D341Med (cell line): ENCODE measurements at regions not wholly inside any gene's neighbourhood (a gene's known extent, or its start where the extent isn't known, plus 50 kb on each side); places are given as distances from the start of the nearest gene placed in this dataset.
"Not testable (repeated sequence)": the region's sequence is repeated elsewhere in the genome, so short reads cannot be mapped to it uniquely, and the experiment has no call there.

Experiments used
- DNase-seq: peaks from one replicate; pipeline ENCODE4 v3.0.0; 2012; ENCODE audit warnings: low spot score

DNA sequence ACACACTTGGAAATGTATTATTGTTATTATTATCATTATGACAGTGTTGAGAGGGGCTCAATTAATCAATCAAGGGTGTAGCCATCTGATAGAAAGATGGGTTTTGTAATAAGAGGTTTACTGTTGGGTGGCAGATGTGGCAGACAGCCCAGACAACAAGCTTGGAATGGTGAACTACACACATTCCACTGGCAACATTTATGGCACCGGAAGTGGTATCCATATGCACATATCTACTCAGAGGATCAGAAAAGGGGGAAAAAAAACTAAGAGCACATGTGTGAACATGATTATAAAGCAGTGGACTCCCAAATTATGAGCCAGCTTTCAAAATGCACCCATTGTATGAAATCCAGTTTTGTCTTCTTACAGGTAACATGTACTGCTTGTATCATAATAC, 125.9 kb upstream of the ARX start:
- DNase-seq = no peak

DNA sequence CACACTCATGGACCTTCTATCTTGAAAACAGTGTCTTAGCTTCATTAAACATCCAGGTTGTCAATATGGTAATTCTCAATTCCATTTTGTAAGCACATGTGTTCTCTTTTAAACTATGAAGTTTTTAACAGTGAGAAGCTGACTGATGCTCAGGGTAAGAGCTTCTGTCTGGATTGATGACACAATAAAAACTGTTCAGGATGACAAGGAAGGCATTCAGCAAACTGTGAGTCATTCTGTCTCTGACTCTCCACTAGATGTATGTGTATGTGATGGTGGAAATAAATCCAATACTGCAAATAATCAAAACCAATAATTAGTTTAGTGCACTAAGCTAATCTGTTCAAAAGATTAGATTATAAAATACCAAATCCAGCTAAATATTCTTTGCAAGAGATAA, 115.3 kb upstream of the ARX start:
- no peak for DNase-seq

DNA sequence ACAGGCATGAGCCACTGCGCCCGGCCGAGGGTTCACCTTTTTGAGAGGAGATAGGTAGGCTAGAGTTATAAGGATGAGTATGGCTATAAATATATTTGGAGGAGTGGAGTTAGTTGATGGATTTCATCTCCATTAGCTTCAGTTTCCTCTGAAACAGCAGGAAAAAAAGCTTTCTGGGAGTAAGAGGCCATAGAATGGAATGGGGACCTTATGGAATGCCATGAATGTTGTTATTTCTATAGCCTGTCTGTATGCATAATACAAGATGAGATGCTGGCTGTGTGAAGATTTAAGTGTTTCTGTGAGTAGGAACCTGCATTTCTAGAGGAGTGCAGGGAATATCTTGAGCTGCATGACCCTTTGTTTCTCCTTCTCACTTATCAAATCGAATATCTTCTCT, 114.9 kb upstream of the ARX start:
- DNase-seq = no peak

DNA sequence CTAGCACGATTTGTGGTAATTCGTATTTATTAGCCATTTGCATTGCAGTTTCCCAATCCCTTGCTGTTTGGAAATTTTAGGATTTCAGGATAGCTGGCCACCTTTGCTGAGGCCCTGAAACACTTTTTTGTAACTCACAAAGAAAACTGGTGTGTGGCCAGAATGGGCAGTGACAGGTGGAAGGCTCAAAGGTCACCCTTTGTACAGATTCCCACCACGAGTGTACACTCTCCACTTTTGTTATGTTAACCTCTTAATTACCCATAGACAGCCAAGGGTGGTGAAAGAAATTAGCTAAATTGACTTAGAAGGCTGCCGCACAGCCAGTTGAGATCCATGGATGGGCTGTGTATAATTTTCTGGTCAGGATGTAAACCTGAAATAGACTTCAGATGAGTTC, 109.7 kb upstream of the ARX start:
- no peak for DNase-seq

DNA sequence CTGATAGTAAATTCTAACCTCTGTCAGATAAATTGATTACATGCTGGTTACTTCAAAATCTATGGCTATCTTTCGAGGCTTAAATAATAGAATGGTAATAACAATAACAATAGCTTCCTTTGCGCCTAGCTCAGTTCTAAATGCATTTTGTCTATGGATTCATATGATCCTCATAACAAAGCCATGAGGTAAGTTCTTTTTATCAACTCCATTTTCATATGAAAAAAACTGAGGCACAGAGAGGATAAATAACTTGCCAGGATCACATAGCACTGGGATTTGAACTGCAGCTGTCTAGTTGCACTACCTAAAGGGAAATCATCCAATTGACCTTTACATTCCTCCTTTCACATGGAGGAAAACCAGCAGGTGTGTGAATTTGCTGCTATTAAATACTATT, 108.6 kb upstream of the ARX start:
- no peak for DNase-seq

DNA sequence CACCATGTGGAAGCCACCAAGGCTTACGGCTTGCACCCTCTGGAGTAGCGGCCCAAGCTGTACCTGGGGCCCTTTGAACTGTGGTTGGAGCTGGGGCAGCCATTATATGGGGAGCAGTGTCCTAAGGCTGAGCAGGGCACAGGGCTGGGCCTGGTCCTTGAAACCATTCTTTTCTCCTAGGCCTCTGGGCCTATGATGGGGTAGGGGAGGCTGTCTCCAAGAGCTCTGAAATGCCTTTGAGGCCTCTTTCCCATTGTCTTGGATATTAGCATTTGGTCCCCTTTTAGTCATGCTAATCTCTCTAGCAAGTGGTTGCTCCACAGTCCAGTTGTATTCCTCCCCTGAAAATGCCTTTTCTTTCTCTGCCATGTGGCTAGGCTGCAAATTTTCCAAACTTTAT, 96.4 kb upstream of the ARX start:
- DNase-seq = no peak

DNA sequence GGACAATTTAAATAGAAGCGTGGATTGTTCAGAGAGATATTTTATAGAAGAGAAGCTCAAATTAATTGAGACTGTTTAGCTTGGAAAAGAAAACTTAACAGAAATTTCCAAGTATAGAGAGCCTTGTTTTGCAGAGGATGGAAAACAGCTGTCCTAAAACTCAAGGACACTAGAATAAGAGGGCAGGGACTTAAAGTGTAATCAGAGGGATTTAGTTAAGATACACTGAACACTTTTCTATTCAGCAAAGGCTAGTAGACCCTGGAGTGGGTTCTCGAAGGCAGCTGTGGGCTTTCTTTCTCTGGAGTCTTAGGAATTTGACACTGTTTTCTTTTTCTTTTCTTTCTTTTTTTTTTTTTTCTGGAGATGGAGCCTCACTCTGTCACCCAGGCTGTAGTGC, 92.7 kb upstream of the ARX start:
- DNase-seq = no peak

DNA sequence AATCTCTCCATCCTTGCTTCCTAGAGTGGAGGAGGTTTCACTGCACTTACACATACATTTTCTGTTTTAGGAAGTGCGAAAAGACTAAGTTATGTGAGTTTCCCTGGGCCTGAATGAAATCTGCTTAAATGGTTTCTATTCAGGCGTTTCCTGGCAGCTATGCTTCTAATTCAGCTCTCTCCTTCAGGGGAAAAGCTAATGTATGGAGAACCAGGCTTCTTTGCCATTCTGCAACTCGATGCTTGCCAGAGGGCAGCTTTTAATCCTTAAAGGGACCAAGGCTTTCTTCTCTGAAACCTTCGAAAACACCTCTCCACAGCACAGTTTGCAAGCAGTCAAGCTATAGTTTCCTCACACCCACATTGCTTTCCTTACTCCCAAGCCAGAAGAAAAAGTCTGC, 89.5 kb upstream of the ARX start:
- DNase-seq = no peak

DNA sequence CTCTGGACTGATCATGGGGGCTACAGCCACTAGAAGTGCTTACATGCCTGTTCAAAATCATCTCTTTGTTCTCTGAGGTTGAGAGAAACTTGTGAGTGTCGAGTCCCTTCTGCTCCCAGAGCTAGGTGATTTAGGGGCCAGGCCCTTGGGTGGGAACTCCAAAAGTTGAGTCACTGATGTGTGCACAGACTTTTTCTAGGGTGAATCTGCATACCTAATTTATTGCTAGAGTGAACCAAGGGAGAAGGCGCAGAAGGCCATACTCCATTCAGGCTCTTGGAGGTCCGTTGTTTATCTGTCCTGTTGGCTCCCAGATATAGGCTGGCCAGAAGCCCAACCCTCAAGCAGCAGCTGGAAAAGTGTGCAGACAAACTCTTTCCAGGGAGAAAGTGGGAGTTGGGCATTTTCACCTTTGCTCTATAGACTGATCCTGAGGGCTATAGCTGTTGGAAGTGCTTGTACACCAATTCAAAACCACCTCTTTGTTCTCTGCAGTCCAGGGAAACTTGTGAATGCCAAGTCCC, 80.8 kb upstream of the ARX start:
- DNase-seq = no peak

DNA sequence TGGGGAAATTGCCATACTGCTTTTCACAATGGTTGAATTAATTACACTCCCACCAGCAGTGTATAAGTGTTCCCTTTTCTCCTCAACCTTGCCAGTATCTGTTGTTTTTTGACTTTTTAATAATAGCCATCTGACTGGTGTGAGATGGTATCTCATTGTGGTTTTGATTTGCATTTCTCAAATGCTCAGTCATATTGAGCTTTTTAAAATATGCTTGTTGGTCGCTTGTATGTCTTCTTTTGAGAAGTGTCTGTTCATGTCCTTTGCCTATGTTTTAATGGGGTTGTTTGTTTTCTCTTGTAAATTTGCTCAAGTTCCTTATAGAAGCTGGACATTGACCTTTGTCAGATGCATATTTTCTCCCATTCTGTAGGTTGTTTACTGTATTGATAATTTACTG, 75.4 kb upstream of the ARX start:
- DNase-seq = not testable (repeated sequence)

DNA sequence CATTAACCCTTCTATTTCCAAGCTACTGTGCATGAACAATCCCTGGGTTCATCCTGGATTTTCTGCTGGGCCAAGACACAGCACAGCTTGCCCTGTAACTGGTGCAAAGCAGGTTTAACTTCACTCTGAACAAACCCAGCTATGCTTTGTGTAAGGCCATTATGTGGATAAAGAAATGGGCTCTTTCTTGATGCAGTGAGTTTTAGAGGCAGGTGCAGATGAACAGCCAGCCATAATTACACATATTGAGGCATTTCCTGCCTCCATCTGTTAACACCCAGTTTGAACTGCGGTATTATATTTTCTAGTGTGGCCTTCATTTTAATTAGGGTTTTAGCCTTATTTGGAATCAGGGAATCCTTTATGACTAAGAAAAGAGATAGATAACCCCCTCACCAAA, 68.7 kb upstream of the ARX start:
- no peak for DNase-seq

DNA sequence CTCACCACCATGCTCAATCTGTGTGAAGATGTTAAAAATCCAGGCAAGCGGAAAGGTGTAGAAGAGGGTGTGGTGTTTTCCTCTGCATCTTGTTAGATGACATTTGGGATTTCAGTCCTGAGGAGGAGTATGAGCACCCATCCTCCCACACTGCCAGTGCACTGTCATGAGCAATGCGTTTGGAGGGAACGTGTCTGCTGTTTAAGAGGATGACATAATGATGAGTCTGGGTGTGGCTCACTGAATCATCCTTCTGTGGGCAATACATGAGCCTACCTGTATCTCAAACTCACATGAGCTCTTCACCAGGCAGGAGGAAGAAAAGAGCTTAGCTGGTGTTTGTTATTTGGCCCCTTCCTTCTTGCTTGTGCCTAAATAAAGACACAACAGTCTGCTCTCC, 67.9 kb upstream of the ARX start:
- no peak for DNase-seq

DNA sequence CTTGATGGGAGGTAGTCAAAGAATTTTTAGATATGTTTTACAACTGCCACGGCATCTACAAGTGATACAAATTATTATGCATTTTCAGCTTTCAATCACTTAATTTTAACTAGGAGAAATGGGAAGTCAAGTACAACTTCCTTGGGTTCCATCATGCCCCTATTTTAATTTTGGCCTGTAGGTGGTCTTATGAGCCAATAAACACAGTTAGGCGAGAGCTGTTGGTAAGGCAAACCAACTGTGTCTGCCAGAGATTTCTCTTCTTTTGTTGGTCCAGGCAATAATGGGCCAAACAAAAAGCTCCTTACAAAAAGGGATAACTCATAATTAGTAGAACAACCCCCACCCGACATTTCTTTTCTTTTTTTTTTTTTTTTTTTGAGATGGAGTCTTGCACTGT, 63.3 kb upstream of the ARX start:
- no peak for DNase-seq

DNA sequence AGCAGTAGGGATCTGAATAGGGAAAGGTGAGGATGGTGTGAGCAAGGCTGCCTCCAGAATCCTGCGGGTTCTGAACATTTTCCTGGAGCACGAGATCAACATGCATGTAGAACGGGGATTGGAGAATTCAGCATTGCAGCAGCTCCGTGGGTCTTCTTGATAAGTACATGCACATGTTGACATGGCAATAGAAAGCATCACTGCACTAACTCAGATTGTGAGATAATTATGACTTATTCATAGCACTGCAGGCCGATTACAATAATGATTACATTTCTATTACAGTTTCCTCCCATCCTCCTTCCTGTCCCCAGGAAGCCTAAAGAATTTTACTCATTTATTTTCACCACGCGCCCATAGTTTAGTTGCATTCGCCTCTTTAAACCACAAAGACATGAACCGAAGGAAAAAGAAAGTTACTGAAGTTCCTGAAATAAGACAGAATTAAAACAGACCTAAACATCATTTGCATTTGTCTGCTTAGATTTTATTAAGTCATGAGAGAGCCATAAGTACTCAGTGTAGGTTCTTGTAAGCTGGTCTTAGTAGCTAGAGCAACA, 61.3 kb upstream of the ARX start:
- no peak for DNase-seq

DNA sequence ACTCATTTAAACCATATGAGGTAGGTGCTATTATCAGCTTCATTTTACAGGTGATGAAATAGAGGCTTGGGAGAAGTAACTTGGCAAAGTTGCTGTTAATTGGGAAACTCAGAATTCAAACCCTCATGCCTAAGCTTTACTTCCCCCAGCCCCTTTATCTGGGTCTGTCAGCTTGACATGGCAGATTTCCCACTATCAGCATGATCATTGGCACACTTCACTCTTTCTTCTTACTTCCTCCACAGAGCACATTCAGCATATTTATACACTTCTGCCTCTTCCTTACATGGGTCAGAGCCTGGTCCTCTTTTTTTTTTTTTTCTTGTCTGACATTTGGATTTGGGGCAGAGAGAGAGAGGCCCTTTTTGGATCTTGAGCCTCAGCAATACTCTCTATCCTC, 56.5 kb upstream of the ARX start:
- DNase-seq = no peak

DNA sequence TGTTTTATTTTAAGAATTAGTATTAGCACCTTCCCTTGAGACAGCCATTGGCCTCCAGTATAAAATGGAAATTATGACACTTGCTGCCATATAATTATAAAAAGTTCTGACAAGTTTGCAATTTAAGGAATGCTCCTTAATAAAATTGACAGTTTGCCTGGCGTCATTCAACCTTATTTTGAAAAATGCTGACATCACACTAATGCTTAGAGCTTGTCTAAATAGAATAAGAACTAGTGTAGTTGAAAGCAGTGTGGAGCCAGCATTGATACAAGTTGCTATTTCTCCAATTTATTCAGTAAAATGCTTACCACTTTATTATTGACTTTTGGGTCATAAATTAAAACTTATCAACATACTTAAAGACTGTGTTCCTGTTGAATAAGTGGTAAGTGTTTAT, 54.3 kb upstream of the ARX start:
- DNase-seq = no peak

DNA sequence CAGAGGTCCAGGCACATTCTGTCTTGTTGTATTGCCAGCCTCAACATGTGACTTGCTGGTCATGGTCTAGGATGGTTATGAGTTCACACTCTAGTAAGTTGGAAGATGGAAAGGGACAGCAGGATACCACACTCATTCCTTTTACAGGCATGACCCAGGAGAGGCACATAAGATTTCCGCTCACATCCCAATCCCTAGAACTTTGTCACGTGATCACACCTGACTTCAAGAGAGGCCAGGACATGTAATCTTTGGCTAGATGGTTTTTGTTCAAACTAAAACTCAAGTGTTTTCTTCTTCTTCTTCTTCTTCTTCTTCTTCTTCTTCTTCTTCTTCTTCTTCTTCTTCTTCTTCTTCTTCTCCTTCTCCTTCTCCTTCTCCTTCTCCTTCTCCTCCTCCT, 53.4 kb upstream of the ARX start:
- no peak for DNase-seq

DNA sequence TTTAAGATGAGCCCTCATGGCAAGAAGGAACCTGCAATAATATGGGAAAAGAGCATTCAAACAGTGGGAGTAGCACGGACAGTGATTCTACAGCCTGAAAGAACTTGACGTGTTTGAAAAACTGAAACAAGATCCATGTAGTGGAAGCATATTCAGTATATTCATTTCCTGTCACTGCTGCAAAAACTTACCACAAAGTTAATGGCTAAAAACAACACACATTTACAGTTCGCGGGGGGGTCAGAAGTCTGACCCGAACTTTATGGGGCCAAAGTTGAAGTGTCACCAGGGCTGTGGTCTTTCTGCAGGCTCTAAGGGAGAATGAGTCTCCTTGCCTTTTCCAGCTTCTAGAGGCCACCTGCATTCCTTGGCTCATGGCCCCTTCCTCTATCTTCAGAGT, 52.6 kb upstream of the ARX start:
- no peak for DNase-seq

DNA sequence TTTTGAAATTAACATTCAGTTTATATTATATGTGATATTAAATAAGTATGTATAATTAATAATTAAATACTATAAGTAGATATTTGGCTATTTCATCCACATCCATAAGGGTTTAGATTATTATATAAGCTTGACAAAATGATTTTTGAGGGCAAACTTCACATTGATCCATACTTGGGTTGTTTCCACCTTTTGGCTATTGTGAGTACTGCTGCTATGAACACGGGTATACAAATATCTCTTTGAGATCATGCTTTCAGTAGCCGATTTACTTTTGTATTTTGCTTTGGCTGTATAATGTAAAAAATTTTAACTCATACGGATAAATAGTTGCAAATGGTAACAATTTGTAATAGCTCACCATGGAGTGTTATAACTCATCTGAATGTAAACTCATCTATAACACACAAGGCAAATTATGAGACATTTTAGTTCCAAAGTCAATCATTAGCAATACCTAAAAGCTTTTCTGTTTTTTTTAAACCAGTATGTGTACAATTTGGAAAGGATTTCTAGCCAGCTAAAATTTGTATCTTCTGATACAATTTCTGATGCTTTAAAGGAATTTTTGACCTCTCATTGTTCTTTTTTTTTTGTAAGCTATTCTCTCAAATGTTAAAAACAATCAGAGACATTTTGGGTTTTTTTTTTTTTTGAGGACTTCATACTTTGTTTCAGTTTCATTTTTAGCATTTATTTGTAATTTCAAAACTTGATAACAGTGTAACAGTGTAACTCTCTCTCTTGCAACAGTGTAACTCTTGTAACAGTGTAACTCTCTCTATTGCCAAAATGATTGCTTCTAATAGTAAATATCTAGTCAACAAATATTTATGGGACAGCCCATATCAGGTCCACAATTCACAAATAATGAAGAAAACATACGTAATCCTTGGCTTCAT, 51.8 kb upstream of the ARX start:
- no peak for DNase-seq

DNA sequence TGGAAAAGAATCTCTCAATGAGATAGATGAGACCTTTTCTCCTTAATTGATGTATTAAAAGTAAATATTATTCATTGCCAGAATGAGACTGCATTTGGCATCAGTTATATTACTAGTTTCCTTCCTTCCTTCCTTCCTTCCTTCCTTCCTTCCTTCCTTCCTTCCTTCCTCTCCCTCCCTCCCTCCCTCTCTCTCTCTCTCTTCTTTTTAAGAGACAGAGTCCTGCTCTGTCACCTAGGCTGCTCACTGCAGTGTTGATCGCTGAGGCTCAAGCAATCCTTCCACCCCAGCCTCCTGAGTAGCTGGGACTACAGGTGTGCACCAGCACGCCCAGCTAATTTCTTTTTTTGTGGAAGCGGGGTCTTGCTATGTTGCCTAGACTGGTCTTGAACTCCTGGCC, 50.4 kb upstream of the ARX start:
- no peak for DNase-seq
